KG1 (cell line): ENCODE measurements at regions not wholly inside any gene's neighbourhood (a gene's known extent, or its start where the extent isn't known, plus 50 kb on each side); places are given as distances from the start of the nearest gene placed in this dataset.
"Not testable (repeated sequence)": the region's sequence is repeated elsewhere in the genome, so short reads cannot be mapped to it uniquely, and the experiment has no call there.

Experiments
- DNase-seq: peaks from one replicate; lab custom pipeline; 2025; lab: John Stamatoyannopoulos, UW

DNA sequence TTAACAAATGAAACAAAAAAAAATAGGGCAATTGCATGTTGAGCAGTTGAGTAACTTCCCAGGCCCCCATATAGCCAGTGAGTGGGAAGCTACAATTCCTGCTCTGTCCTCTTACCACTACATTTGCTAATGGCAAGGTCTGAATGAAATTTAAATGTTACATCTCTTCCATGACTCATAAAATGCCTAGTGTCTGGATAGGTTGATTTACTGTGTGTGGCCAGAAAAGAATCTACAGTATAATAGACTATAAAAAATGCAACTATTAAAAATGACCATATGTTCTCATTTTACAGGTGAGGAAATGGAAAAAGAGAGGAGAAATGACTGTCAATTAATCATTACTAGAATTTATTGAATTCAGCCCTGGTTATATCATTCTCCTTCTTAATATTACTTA, 1199.3 kb downstream of the CDH11 start:
- DNase-seq: no peak

DNA sequence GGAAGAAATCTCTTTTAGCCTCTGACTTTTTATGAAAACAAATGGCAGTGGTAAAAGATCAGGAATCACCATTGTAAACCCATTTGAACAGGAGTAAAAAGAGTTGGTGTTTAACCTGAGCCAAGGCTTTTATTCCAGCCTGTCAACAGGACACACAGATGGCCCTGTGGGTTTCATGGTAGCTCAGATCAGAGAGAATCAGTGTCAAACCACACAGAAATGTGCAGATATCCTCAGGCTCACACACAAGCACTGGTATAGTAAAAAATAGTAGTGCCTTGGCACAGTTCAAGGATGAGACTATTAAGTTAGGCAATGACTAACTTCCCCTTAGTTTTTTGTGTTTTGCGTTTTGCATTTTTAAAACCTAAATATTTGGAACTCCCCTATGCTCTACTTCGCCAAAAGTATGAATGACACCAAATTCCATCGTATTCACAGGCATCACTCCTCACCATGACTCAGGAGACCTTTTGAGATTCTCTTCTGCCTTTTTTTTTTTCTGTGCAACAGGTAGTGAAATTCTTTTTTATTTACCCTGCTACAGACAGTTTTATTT, 1200.0 kb downstream of the CDH11 start:
- DNase-seq: no peak

DNA sequence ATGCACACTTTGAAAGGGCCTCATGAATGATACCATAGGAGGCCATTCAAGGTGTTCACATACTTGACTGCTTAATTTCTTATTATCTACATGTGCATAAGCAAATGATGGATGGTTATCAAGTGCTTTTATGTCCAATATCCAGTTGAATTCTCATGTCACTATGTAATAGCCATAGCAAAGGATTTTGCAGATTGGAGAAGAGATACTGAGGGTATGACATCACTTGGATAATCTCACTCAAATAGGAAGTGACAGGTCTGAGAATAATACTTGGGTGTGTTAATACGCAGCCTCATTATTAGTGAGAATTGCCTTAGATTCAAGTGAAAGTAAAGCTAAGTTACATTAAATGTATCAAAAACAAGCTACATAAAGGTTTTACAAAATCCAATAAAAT, 1208.6 kb downstream of the CDH11 start:
- no peak for DNase-seq

DNA sequence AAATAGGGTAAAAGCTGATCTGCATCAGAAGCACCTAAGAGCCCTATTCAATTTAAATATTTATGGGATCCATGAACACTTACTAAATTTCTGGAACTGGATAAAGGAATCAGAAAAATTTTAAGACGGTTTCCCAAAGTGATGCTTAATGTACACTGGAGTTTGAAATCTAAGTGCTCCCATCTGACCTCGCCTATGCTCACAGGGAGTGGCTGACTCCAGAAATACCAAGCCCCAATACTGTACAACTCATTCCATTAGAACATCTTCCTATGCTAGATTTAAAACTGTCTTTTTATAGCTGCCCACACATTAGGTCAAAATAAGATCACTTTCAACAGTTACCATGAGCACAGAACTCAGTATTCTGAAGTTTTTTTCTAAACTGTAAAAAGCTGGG, 1214.6 kb downstream of the CDH11 start:
- DNase-seq: no peak

DNA sequence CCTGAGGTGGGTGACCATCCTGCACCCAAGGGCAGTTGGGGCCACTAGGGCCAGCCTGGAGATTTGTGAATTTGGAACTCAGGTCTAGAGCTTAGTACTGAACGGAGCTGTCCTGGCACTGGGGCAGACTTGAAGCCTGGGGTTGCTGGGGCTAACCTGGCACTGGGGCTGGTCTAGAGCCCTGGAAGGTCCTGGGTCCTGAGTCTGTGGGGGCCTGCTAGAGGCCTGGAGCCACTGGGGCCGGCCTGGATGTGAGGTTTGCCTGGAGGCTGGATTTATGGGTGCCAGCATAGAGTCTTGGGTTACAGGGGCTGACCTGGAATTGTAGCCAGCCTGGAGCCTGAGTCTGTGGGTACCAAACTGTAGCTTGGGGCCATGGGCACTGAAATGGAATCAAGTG, 1216.9 kb downstream of the CDH11 start:
- DNase-seq: no peak

DNA sequence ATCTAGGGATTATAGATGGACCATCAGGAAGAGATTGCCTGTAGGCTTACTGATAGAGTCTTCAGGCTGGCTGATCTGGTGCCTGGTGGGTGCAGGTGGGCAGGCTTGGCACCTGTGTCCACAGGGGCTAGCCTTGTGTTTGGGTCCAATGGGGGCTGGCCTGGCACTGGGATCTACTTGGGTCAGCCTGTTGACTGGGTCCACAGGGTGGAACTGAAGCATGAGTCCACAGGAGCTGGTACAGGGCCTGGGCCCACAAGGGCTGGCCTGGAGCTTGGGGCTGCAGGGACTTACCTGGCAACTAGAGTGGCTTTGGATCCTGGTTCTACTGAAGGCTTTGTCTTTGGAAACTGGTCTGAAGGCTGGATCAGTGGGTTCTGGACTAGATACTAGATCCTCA, 1217.7 kb downstream of the CDH11 start:
- DNase-seq: no peak

DNA sequence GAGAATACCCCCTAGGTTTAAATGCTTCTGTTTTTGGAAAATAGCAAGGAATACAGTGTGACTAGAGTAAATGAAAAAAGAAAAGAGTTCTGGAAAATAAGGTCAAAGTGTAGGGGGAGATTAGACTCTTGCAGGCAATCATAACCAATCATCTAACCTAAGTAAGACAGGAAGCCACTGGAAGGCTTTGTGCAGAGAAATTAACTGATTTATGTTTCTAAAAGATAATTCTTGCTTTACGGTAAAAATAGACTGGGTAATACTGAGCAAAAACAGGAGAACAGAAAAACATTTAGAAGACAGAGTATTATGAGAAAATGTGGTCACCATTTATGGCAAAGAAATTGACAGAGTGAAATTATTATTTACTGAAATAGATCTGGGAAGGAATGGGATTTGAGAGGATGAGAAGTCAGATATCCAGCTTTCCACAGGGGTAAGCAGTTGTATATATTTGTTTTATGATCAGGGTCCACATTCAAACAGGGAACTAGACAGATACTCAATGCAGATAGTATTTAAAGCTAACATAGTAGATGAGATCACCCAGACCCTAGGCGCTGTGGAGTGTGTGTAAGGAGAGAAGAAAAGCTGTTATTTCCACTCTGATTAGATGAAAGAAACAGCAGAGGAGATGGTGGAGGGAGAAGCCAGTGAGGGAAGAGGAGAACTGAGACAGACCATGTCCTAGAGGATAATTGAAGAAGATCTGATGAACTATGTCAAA, 1225.3 kb downstream of the CDH11 start:
- DNase-seq: no peak

DNA sequence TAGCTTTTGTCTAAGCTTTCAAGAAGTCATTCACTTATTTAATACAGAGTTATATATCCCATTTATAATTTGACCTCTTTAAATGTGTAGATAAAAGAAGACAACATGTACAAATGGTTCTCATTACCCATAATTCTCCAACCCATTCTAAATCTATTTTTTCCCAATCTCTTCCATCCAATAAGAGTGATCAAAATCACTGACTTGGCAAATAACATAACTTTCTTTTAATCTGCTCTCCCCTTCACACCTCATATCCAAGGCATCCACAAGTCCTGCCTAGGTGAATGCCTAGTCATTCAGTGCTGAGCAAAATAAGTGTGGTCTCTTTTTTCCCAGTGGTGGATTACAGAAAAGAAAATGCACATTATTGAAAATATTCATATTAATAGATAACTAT, 1231.1 kb downstream of the CDH11 start:
- DNase-seq: no peak

DNA sequence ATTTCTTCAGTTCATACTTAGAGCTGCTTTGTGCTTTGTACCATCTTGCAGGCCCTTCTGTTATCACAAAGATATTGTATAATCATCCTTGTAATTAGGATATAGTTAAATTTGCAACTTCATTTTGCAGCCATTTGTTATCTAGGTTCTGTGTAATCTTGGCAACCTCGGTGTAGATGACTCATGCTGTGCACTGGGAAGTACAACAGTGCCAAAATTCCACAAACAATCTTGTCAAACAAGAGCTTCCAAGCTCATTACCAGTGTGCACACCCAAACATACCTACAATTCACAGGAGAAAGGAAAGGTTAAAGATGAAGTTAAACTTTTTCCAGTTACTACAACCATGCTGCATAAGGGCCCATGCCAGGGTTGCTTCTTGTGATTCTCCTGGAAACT, 1231.8 kb downstream of the CDH11 start:
- DNase-seq: no peak

DNA sequence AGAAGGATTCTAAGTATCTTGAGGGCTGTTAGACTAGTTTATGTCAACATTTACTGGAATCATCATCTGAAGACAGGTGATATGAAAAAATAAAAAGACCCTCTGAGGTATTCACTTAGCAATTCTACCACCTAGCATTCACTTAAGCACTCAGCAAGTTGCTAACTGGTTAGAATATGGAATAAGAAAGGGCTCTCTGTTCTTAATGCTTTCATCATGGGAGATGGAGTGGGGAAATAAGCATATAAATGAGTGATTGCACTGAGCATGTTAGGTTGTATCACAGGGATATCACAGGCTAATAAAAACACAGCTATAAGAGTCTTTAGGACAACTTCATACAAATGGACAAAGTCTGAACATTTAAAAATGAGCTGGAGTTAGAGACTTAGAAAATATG, 1238.8 kb downstream of the CDH11 start:
- no peak for DNase-seq

DNA sequence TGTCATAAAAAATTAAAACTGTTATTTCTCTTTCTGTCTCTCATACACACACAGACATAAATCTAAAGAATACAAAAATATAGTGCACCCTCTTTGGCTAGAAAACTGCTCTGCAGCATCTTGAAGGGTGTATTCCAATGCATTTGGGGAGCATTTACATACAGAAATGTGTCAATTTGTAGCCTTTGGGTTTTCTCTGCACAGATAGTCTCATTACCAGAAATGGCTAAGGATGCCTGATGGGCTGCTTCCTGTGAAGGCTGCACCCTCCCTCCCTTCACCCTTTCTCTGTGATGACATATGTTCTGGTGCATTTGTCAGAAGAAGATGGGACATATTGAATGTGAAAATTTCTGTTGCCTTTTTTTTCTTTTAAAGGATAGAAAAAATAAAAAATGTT, 1239.3 kb downstream of the CDH11 start:
- DNase-seq: no peak

DNA sequence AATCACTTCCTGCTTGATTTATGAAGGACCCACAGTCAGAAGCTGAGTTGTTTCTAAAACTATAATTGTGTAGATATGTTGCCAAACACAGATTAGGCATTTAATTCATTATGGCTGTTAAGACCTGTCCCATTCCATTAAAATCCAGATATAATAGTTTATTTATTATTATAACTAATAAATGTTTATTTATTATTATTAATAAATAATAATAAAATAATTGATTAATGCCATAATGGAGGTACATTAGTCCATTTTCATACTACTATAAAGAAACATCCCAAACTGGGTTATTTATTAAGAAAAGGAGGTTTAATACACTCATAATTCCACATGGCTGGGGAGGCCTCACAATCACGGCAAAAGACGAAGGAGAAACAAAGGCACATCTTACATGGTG, 1240.9 kb downstream of the CDH11 start:
- no peak for DNase-seq

DNA sequence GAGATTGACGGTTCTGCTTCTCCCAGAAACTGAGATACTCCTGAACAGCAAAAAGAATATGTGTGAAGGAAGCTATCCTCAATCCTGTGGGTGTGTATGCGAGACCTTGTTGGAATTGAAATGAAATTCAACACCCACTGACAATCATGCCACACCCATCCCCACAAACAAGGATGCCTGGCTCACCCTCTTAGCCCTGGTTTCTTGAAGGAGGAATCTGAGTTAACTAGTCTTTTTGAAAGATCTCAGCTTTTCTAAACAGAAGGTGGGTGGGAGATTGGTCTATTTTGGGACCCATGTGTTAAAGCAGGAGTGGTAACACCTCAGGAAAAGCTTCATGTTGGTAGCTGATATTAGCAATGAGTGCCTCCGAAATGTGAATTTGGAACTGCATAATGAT, 1244.5 kb downstream of the CDH11 start:
- no peak for DNase-seq

DNA sequence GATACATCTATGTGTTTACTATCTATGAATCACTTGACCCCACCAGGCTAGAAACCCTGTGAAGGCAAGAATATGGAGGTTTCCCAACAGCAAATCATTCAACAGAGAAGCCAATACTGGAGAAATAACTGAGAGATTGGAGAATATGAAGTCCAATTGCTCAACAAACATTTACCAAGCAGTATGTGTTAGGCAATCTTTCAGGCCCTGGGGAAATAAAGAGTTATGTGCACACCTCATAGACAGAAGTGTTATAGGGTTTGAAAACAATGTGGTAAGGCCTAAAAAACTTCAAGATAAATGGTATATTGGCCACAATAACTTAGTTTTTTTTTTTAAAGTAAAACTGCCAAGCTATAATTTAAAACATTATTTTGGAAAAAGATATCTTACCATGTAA, 1245.8 kb downstream of the CDH11 start:
- no peak for DNase-seq

DNA sequence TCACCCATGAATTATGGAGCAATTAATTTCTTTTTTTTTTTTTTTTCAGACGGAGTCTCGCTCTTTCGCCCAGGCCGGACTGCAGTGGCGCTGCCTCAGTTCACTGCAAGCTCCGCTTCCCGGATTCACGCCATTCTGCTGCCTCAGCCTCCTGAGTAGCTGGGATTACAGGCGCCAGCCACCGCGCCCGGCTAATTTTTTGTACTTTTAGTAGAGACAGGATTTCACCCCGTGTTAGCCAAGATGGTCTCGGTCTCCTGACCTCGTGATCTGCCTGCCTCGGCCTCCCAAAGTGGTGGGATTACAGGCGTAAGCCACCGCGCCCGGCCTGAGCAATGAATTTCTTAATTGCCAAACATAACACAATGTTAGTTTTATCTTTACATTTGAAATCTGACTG, 1261.2 kb downstream of the CDH11 start:
- DNase-seq: not testable (repeated sequence)

DNA sequence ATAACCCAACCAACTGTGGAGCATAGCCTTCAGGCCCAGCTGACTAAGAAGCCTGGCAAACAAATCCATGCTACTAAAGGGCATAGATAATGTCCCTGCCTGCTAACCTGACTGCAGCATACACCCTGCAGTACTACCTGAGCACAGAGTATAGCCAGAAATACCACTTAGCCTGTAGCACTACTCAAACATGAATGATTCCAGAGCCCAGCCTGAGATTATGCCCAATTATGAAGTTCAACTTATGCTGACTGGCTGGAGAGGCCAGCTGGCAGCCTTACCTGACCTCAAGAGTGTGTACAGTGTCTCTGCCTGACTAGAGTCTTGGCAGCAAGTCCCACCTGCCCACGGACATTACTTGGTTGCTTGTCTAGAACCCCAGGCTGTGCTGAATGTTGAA, 1265.3 kb downstream of the CDH11 start:
- DNase-seq: no peak

DNA sequence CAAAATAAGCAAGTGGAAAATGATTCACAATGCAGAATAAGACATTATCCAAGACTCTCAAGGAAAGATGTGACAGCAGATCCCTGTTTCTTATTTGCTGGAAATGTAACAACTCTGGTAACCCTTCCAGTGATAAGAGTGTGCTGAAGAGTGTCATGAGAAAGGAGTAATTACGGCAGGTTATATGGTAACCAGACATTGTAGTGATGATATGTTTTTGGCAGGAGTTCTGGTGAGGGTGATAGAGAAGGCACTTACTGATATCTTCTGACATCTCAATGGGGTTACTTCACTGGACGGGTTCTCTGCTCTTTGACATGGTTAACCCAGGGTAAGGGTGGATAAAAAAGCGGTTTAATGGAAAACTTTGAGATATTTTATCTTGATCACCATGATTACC, 1270.9 kb downstream of the CDH11 start:
- DNase-seq: no peak

DNA sequence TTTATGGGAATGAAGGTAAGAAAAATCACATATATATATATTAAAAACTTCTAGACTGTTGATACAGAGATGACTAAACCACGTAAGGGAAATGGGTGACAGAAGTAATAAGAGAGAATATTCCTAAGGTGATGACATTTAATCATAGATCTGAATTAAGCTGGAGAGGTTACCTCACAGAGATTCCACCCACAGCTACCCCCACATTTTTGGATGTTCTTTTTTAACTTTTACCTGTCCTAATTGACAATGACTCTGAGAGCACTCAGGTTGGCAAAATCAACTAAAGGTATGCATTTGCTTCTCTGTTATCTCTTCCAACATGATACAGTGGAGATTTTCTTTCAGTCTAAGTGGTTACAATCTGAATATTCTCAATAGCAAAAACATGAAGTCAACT, 1280.6 kb downstream of the CDH11 start:
- DNase-seq: no peak

DNA sequence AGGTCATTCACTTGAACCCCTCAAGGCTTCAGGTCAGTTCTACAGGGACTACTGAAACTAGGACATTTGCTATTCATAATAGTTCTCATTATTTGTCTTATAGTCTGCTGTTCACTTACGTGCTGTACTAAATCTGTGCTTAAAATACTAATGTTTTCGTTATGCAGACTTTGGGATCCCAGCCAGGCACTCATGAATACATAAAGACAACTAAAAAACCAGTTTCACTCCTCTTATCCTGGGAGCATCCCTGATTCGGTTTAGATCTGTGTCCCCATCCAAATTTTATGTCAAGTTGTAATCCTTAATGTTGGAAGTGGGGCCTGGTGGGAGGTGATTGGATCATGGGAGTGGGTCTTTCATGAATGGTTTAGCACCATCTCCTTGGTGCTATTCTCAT, 1291.8 kb downstream of the CDH11 start:
- no peak for DNase-seq

DNA sequence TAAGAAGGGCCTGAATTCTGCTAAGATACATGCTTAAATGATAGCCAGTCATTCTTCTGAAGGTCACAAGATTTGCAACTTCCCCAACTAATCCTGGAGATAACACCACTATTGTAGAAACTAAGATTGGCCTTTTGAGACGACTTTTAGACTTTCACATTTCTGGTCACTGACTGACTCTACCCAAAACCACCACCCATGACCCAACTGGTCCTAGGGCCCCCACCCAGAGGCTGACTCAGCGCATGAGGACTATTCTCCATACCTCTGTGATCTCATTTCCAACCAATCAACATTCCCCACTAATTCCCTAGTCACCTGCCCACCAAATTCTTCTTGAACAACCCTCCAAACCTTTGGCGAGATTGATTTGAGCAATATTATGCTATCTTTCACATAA, 1299.0 kb downstream of the CDH11 start:
- DNase-seq: no peak

DNA sequence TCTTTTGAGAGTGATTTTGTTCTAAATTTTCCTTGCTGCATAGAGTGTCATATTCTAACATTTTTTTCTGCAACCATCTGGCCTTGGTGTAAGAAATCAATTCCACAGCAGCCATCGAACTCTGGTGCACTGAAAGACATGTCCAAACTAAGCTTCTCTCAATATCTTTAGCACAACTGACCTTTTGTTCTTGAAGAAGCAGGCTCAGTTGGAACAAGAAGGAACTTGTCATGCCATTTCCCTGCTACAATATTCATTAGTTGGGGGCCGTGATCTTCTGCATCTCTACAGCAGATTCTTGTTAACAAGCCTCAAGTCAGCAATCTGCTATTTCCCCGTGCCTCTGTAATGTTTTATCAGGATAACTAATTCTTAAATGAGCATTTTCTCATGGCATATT, 1305.6 kb downstream of the CDH11 start:
- no peak for DNase-seq

DNA sequence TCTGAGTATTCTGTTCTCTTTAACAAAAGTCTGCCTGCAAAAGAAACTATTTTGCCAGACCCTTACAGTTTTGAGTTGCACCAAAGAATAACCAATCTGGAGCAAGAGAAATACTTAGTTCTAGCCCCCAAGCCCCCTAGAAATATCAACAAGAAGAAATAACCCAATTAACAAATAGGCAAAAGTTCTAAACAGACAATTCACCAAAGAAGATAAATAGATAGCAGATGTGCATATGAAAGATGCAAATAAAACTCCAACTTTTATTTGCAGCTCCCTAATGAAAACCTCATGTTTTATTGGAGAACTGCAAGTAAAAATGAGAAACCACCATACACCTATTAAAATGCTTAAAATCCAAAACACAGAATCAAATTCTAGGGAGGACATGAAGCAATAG, 1308.0 kb downstream of the CDH11 start:
- no peak for DNase-seq

DNA sequence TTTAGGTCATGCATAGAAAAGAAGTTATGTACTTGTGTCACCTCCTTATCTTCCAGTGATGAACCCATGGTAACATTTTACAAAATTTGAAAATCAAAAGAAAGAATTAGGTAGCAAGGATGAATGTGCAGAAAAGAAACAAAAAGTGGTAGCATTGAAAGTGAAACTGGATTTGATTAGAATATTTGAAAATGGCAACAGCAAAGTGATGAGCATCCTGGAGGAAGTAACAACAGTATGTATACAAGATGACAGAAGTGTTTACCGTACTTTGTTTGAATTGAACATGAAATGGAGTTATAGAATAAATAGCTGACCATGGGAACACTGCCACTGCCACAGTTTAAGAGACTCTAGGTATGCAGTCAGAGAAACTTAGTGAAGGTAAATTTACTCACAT, 1313.1 kb downstream of the CDH11 start:
- no peak for DNase-seq

DNA sequence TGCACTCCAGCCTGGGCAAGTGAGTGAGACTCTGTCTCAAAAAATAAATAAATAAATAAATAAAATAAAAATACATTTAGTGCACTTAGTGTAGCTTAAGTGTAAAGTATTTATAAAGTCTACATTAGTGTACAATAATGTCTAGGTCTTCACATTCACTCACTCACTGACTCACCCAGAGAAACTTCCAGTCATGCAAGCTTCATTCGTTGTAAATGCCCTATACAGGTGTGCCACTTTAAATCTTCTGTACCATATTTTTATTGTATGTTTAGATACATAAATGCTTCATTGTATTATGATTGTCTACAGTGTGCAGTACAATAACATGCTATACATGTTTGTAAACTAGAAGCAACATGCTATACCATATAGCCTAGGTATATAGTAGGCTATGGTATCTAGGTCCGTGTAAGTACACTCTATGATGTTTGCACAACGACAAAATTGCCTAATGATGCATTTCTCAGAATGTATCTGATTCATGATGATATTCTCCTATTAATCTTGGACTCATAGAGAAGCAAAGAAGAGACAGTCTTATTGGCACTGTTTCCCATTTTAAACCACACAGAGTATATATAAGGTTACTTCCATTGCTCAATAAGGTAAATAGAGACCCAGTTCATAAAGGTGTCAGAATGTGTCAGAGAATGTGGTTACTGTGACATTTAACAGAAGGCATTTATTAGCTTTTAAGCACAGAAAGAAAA, 1314.9 kb downstream of the CDH11 start:
- no peak for DNase-seq
